Stimulated activated CD4-positive, alpha-beta T cell treated with anti-CD3 and anti-CD28 coated beads, Interleukin-1b, Interleukin-23, amount 100 ng/mL, for 24 hours (primary cell): ENCODE measurements at regions not wholly inside any gene's neighbourhood (a gene's known extent, or its start where the extent isn't known, plus 50 kb on each side); places are given as distances from the start of the nearest gene placed in this dataset.
"Not testable (repeated sequence)": the region's sequence is repeated elsewhere in the genome, so short reads cannot be mapped to it uniquely, and the experiment has no call there.

Experiments
- DNase-seq, 4 experiments: peaks; one replicate each; pipeline ENCODE4 v3.0.0-alpha.2; 2020; ENCODE audit warnings: low read depth in 4 of 4, low spot score in 1 of 4

GRCh38 chr6:115120391-115120790, 777.6 kb upstream of the HS3ST5 start:
- DNase-seq = no peak

- no peak for DNase-seq
These were observed 748.6 kb upstream of the HS3ST5 start for GRCh38 chr6:115091461-115091860.

GRCh38 chr6:115078555-115078954, 735.7 kb upstream of the HS3ST5 start:
- DNase-seq = no peak

DNA sequence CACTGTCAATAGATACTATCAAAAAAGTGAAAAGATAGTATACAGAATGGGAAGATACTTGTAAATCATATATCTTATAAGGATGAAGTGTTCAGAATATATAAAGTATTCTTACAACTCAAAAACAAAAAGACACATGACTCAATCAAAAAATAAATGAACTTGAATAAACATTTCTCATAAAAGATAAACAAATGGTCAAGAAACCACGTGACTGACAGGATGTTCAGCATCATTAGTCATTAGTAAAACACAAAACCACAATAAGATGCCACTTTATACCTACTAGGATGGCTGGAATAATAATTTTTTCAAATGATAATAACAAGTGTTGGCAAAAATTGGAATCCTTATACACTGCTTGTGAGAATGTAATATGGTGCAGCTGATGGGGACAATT, 729.1 kb upstream of the HS3ST5 start:
- no peak for DNase-seq

DNA sequence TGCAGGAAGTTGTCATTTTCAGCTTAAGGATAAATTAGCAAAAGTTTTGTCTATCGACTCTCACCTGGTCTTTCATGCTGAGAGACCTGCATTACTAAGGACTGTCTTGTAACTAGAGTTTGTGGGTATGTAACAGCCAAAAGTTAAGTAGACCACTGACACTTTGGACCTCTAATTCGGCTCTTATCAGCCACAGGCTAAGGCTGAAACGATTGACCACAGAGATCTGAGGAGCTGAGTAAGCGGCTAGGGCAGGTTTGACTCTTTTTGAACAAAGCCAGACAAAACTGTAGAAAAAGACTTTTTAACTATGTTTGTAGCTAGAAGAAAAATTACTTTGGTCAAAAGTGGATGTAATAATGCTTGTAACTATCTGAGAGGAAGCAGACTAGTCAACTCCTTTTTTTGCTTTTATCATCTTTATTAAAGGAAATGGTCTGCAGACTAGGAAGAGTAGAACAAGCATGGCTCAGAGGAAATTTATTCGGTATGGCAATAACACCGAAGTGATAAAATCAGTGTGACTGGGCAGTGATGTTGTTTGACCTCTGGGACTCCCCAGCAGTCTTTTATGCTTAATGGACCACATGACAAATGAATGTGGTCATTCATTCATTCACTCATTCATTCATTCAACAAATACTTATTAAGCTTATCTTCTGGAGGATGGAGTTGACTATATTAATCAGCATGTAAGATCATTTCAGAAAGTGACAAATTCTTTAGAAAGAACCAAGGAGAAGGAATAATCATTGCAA, 725.0 kb upstream of the HS3ST5 start:
- no peak for DNase-seq

DNA sequence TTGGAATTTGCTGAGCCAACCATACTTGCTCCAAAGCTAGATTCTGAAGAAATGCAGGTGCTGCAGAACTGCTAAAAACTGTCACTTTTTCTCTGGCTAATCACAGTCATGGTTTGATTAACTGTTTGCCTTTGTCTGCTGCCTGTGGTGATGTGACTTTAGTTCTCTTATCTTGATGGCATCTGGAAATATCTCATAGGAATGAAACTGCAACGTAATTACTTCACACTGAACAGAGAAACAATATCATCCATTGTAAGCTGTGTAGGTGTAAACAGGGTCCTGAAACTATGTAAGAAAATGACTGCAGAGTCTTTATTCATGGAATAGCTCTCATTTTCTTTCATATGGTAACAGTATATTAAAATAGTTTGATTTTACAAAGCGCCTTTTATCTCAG, 721.9 kb upstream of the HS3ST5 start:
- DNase-seq = no peak

- no peak for DNase-seq
These were observed 717.8 kb upstream of the HS3ST5 start for GRCh38 chr6:115060581-115060980.

DNA sequence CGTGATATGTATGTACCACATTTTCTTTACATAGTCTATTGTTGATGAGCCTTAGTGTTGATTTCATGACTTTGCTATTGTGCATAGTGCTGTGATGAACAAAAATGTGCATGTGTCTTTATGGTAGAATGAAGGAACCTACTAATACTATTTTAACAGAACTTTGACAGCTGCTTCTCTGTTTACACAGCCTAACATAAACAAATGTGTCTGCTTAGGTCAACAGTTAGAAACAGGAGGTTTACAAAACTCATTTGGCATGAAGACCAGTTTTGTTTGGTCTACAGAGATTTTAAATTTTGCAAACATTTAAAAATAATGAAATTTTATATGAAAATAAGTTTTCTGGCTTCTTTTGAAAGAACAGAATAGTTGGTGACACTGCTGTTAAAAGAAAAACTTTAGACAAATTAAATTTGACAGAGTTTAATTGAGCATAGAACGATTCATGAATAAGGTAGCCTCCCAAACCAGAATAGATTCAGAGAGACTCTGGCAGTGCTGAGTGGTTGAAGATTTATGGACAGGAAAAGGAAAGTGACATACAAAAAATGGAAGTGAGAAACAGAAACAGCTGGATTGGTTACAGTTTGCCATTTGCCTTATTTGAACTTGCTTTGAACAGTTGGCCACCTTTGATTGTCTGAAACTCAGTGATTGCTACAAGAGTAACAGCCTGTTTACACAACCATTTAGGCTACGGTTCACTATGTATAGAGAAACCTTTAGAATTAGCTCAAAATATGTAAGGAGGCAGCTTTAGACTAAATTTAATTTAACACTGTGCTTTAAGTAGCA, 715.8 kb upstream of the HS3ST5 start:
- DNase-seq = no peak

GRCh38 chr6:115055579-115055978, 712.8 kb upstream of the HS3ST5 start:
- no peak for DNase-seq

DNA sequence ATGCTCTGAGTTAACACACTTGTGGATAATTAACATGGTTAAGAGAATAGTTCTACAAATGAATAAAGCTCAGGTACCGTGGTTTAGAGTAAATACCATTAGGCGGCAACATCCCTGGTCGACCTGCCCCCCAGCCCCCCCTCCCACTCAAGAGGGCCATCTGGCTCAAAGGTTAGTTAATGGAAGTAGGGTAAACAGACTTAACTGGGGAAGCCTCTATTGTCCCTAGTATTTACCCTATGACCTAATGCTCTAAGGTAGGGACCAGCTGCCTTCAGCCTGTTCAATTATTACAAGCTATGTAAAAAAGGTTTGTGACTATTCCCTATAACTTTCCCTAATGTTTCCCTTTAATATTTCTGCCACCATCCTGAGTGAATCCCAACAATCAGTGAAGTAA, 711.4 kb upstream of the HS3ST5 start:
- DNase-seq = not testable (repeated sequence)

DNA sequence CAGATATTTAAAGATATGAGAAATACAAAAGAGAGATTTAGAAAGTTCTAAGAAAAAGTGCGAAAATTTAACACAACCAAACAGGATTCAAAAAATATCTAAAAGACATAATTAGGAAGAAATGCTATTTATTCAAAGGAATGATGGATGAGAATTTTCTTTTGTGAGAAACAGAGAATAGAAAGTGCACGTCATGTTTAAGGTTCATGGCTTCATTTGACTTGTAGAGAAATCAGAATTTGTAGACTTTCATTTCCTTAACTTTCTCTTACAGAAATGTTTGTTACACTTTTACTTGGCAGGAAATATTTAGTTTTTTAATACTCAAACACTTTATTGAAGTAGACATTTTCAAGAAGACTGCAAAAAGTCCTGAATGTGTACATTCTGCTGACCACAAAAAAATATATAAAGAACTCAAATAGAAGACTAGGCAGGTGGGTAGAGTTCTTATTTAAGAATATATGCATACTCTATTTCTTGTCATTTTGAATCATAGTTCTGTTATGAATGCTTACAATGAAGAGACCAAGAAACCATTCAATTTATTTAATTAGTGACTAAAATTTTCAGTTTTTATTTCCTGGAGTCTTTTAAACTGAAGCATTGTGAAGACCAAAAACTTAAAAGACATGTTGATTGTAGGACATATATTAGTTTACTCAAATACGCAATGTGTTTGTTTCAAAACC, 710.5 kb upstream of the HS3ST5 start:
- DNase-seq = no peak

DNA sequence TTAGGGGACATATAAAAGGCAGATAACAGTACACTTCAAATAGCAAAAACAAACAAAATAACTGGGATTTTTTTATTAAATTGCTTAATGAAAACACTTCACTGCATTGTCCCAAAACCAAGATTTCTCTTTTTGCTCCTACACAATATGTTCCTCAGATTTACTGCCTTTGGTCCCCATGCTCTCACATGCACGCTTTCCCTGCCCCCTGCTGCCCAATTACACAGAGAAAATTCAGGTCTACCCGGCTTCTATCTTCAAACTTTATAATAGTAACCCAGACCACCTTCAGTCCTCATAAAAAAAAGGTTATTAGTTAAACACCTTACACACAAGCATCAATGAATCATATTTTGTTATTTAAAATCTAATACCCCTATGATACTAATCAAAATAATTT, 673.8 kb upstream of the HS3ST5 start:
- no peak for DNase-seq

DNA sequence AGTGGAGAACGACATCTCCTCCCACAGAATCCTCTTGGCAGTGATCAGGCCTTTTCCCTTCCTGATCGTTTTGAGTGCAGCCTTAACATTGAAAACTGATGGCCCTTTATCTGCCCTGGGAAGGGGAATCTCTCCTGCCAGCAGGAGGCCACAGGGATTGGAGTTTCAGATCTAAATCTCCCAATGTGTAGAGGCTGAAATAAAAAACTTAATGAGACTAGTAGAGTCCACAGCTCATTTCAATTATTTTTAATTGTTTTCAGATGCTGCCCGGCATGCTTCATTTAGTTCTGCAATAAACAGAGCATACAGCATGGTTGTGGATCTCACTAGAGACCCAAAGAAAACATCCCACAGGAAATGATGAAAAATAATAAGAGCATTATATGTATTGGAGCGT, 662.2 kb upstream of the HS3ST5 start:
- DNase-seq = no peak

- no peak for DNase-seq
These were observed 661.4 kb upstream of the HS3ST5 start for GRCh38 chr6:115004204-115004603.

DNA sequence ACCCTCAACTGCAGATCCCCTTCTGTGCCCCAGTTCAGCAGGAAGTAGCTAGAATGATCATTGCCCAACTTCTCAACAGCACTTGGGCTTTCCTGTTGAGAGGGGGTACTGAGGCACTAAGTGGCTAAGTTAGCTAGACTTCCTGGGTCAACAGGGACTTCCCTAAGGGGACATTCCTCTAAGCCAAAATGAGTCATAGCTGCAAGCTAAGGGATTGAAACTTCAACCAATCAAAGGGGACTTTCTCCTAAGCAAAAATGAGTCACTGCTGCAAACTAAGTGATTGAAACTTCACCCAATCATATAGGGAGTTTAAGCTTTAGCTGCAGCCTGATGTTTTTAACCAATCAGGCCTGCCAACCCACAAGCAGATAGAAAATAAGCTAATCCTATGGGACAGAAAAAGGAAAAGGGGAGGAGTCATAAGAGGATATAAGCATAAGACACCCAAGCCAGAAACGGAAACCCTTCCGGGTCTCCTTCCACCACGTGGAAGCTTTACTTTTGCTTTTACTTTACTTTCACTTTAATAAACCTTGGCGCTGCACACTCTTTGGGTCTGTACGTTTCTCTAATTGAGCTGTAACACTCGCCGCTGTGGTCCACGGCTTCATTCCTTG, 659.0 kb upstream of the HS3ST5 start:
- DNase-seq = no peak

DNA sequence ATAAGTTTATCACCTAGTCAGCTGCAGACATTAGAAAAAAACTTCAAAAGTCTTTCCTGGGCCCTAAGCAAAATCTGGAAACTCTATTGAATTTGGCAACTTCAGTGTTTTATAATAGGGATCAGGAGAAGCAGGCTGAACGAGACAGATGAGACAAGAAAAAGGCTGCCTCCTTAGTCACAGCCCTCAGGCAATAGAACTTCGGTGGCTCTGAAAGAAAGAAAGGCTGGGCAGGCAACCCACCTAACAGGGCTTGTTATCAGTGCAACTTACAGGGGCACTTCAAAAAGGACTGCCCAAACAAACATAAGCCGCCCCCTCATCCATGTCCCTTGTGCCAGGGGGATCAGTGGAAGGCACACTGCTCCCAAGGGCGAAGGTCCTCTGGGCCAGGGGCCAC, 657.9 kb upstream of the HS3ST5 start:
- DNase-seq = no peak

DNA sequence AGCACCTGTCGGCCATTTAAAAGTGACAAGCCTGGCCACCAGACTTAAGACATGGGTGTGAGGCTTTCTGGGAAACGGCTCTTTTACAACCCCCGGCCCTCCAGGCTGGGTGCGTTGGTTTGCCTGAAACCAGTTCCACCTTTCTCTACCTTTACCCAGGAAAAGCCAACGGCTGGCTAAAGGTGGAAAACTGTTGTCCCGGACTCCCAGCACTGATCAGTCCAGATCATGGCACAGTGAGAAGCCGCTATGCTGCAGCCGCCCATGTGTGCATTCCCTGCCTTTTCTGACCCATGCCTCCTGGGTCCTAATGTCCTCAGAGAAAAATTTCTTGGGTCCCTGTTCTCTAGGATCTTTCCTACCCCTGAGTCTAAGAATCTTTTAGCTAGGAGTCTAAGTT, 655.7 kb upstream of the HS3ST5 start:
- DNase-seq = no peak

- no peak for DNase-seq
These were observed 655.0 kb upstream of the HS3ST5 start for GRCh38 chr6:114997813-114998292.

GRCh38 chr6:114995526-114995925, 652.7 kb upstream of the HS3ST5 start:
- DNase-seq = no peak

DNA sequence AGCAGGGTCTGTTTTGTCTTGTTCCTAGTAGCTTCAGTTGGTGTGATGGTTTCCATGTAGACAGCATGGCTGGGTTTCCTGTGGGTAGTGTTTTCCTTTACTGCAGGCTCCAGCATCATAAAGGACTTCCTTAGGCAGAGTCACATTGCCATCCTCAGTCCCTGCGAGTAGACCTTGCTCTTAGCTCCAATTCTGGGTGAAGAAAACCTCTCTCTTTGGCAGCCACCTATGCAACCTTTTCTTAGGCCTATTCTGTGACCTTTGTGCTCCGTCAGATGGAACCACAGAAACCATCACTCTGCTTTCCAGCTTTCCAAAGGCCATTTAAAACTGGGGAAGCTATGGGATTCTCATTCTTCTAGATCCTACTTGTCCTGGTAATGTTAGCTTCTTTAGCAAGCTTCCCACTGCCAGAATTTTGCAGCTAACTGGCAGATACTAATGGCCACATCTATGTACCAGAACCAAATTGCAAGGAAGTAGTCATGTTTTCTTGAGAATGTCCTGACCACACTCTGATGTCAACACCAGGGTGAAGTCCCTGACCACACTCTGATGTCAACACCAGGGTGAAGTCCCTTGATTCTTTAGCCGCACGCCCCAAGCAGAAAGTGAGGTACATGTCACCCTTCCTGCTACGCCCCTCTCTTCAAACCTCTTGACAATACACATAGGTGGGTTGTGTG, 646.6 kb upstream of the HS3ST5 start:
- no peak for DNase-seq

DNA sequence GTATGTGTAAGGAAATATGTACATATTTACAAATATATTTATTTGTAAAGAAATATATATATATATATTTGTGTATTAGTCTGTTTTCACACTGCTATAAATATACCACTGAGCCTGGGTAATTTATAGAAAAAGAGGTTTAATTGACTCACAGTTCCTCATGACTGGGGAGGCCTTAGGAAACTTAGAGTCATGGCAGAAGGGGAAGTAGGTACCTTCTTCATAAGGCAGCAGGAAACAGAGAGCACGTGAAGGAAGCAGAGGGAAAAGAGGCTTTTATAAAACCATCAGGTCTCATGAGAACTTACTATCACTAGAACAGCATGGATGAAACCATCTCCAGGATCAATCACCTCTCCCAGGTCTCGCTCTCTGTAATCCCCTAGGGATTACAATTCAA, 644.5 kb upstream of the HS3ST5 start:
- no peak for DNase-seq
